Trophoblast cell (in vitro differentiated cells and primary cell): ENCODE measurements at regions not wholly inside any gene's neighbourhood (a gene's known extent, or its start where the extent isn't known, plus 50 kb on each side); places are given as distances from the start of the nearest gene placed in this dataset.

Experiments used
- DNase-seq, 2 donors: peaks; one replicate each; pipeline ENCODE4 v3.0.0-alpha.2; 2016
- H2AFZ ChIP-seq: 2 replicates; pipeline ENCODE4 v1.6.1; 2013; ENCODE audit warnings: low read length, moderate library complexity, mild to moderate bottlenecking; ENCODE audit not compliant: insufficient read depth, poor library complexity
- H2AK5ac ChIP-seq: 2 replicates; pipeline ENCODE4 v1.6.1; 2013; ENCODE audit warnings: mild to moderate bottlenecking, low read length
- H2BK120ac ChIP-seq: 2 replicates; pipeline ENCODE4 v1.6.1; 2013; ENCODE audit warnings: low read length, mild to moderate bottlenecking, moderate library complexity; ENCODE audit not compliant: insufficient read depth, poor library complexity
- H2BK12ac ChIP-seq: 2 replicates; pipeline ENCODE4 v1.6.1; 2013; ENCODE audit warnings: mild to moderate bottlenecking, low read length, moderate library complexity
- H2BK5ac ChIP-seq: 2 replicates; pipeline ENCODE4 v1.6.1; 2013; ENCODE audit warnings: low read length, low read depth, moderate library complexity, mild to moderate bottlenecking; ENCODE audit not compliant: poor library complexity
- H3K14ac ChIP-seq: 2 replicates; pipeline ENCODE4 v1.6.1; 2013; ENCODE audit warnings: mild to moderate bottlenecking, low read length
- H3K18ac ChIP-seq: 2 replicates; pipeline ENCODE4 v1.6.1; 2013; ENCODE audit warnings: mild to moderate bottlenecking, low read length
- H3K23ac ChIP-seq: 2 replicates; pipeline ENCODE4 v1.6.1; 2013; ENCODE audit warnings: low read length
- H3K27ac ChIP-seq: 2 replicates; pipeline ENCODE4 v1.5.1; 2013; ENCODE audit warnings: low read depth, mild to moderate bottlenecking, inconsistent platforms, low read length, moderate library complexity
- H3K27me3 ChIP-seq: 2 replicates; pipeline ENCODE4 v1.6.1; 2013; ENCODE audit warnings: inconsistent platforms, mild to moderate bottlenecking, low read length, moderate library complexity; ENCODE audit not compliant: insufficient read depth
- H3K36me3 ChIP-seq, 2 experiments: 1 replicate in 1 of 2; 2 replicates in 1 of 2; pipeline ENCODE4 v1.6.1; 2013; ENCODE audit warnings: low read length in 2 of 2, mild to moderate bottlenecking in 2 of 2, moderate library complexity in 1 of 2; ENCODE audit not compliant: insufficient read depth in 2 of 2, control insufficient read depth in 1 of 2
- H3K4ac ChIP-seq: 2 replicates; pipeline ENCODE4 v1.6.1; 2013; ENCODE audit warnings: low read depth, mild to moderate bottlenecking, low read length, moderate library complexity
- H3K4me1 ChIP-seq, 2 experiments: 1 replicate in 1 of 2; 2 replicates in 1 of 2; pipeline ENCODE4 v1.6.1; 2013; ENCODE audit warnings: low read length in 2 of 2, mild to moderate bottlenecking in 2 of 2, moderate library complexity in 1 of 2; ENCODE audit not compliant: insufficient read depth in 2 of 2, control insufficient read depth in 1 of 2
- H3K4me2 ChIP-seq: 2 replicates; pipeline ENCODE4 v1.6.1; 2013; ENCODE audit warnings: inconsistent platforms, mild to moderate bottlenecking, low read length, moderate library complexity
- H3K4me3 ChIP-seq: 2 replicates; pipeline ENCODE4 v1.5.1; 2013; ENCODE audit warnings: mild to moderate bottlenecking, low read depth, low read length, inconsistent platforms
- H3K79me1 ChIP-seq: one replicate; pipeline ENCODE4 v1.6.1; 2013; ENCODE audit warnings: low read length
- H3K79me2 ChIP-seq: 2 replicates; pipeline ENCODE4 v1.6.1; 2013; ENCODE audit warnings: low read length, mild to moderate bottlenecking; ENCODE audit not compliant: control insufficient read depth, insufficient read depth, poor library complexity
- H3K9ac ChIP-seq: 2 replicates; pipeline ENCODE4 v1.6.1; 2013; ENCODE audit warnings: mild to moderate bottlenecking, low read length
- H3K9me3 ChIP-seq: 2 replicates; pipeline ENCODE4 v1.6.1; 2013; ENCODE audit warnings: low read depth, mild to moderate bottlenecking, control low read depth, inconsistent platforms, low read length; ENCODE audit not compliant: insufficient read depth
- H4K12ac ChIP-seq: 2 replicates; pipeline ENCODE4 v1.6.1; 2013; ENCODE audit warnings: low read depth, mild to moderate bottlenecking, low read length, moderate library complexity
- H4K8ac ChIP-seq: 2 replicates; pipeline ENCODE4 v1.6.1; 2013; ENCODE audit warnings: low read depth, mild to moderate bottlenecking, low read length, moderate library complexity
- H4K91ac ChIP-seq: one replicate; pipeline ENCODE4 v1.6.1; 2013; ENCODE audit warnings: low read depth, mild to moderate bottlenecking, low read length, moderate library complexity
- WGBS: extraction: QIAGEN DNeasy Blood & Tissue Kit; methylation state at CpG from one replicate; pipeline ENCODE4 v1.1.7; 2013; ENCODE audit warnings: missing lambda C conversion rate; ENCODE audit not compliant: insufficient read length, insufficient coverage; ENCODE audit errors: extremely low coverage; 5-methylcytosine and 5-hydroxymethylcytosine counted together

GRCh38 chr2:161077367-161078210 lies 82.6 kb upstream of the TANK start:
- H2AFZ ChIP-seq = no peak overlapping the region
- no CpG with 5 or more reads among the region's 5 CpGs for WGBS

GRCh38 chr2:161078211-161078539 lies 82.1 kb upstream of the TANK start:
- no peaks in the 10 kb centered on the region for H3K4me1 ChIP-seq
- H4K12ac ChIP-seq = no peak overlapping the region
- no peak overlapping the region for H3K4ac ChIP-seq
- no peaks in the 10 kb centered on the region for H3K9me3 ChIP-seq
- no peak overlapping the region for H3K4me3 ChIP-seq
- no peaks in the 10 kb centered on the region for H3K36me3 ChIP-seq
- no peak overlapping the region for H3K18ac ChIP-seq
- WGBS = no CpG with 5 or more reads among the region's 2 CpGs
- H3K27me3 ChIP-seq = no peaks in the 10 kb centered on the region
- no peak overlapping the region for H2BK5ac ChIP-seq
- no peak overlapping the region for H2BK120ac ChIP-seq
- DNase-seq = no peak
- H2AFZ ChIP-seq = no peak overlapping the region
- no peaks in the 10 kb centered on the region for H3K79me2 ChIP-seq
- H3K27ac ChIP-seq = no peak overlapping the region
- H4K8ac ChIP-seq = no peak overlapping the region
- no peak overlapping the region for H3K9ac ChIP-seq
- H3K79me1 ChIP-seq = no peaks in the 10 kb centered on the region
- H2AK5ac ChIP-seq = no peak overlapping the region
- no peak overlapping the region for H4K91ac ChIP-seq
- H3K14ac ChIP-seq = no peak overlapping the region
- H3K4me2 ChIP-seq = no peak overlapping the region
- H3K23ac ChIP-seq = no peak overlapping the region
- no peak overlapping the region for H2BK12ac ChIP-seq

More at GRCh38 chr2:161077367-161078210, 82.6 kb upstream of the TANK start:
- no peaks in the 10 kb centered on the region for H3K36me3 ChIP-seq
- peak in 1 of 2 donors; percentile 38 for DNase-seq
- no peaks in the 10 kb centered on the region for H3K4me1 ChIP-seq
- H3K18ac ChIP-seq = no peak overlapping the region
- H3K4me2 ChIP-seq = no peak overlapping the region
- no peak overlapping the region for H4K12ac ChIP-seq
- H3K27ac ChIP-seq = no peak overlapping the region
- no peak overlapping the region for H4K91ac ChIP-seq
- no peak overlapping the region for H2AK5ac ChIP-seq
- H3K4ac ChIP-seq = no peak overlapping the region
- H3K79me1 ChIP-seq = no peaks in the 10 kb centered on the region
- no peak overlapping the region for H3K14ac ChIP-seq
- no peak overlapping the region for H3K4me3 ChIP-seq
- no peaks in the 10 kb centered on the region for H3K79me2 ChIP-seq
- no peak overlapping the region for H3K9ac ChIP-seq
- H2BK12ac ChIP-seq = no peak overlapping the region
- H2BK5ac ChIP-seq = no peak overlapping the region
- no peak overlapping the region for H4K8ac ChIP-seq
- H3K23ac ChIP-seq = no peak overlapping the region
- H2BK120ac ChIP-seq = no peak overlapping the region
- no peaks in the 10 kb centered on the region for H3K9me3 ChIP-seq
- no peaks in the 10 kb centered on the region for H3K27me3 ChIP-seq

GRCh38 chr2:161085149-161085548 lies 75.1 kb upstream of the TANK start:
- Histone ChIP-seq H3K4me1 (no peaks in the 10 kb centered on the region), H3K79me2 (no peaks in the 10 kb centered on the region), H2BK5ac (no peak overlapping the region), H3K4me2 (no peak overlapping the region), H3K79me1 (no peaks in the 10 kb centered on the region), H4K12ac (no peak overlapping the region), H3K27ac (no peak overlapping the region), H2BK12ac (no peak overlapping the region), H3K23ac (no peak overlapping the region), H3K27me3 (no peaks in the 10 kb centered on the region), H3K14ac (no peak overlapping the region), H2AFZ (no peak overlapping the region), H3K4me3 (no peak overlapping the region), H3K4ac (no peak overlapping the region), H3K36me3 (no peaks in the 10 kb centered on the region), H2BK120ac (no peak overlapping the region), H4K8ac (no peak overlapping the region), H3K18ac (no peak overlapping the region), H4K91ac (no peak overlapping the region), H3K9me3 (no peaks in the 10 kb centered on the region), H3K9ac (no peak overlapping the region), H2AK5ac (no peak overlapping the region)
- WGBS = no CpG with 5 or more reads among the region's 2 CpGs
- DNase-seq = no peak

- Histone ChIP-seq H3K4me1 (no peaks in the 10 kb centered on the region), H3K9me3 (no peaks in the 10 kb centered on the region), H2BK12ac (no peak overlapping the region), H3K79me2 (no peaks in the 10 kb centered on the region), H2AK5ac (no peak overlapping the region), H3K4me3 (no peak overlapping the region), H3K4me2 (no peak overlapping the region), H3K36me3 (no peaks in the 10 kb centered on the region), H4K91ac (no peak overlapping the region), H3K79me1 (no peaks in the 10 kb centered on the region), H3K23ac (no peak overlapping the region), H3K4ac (no peak overlapping the region), H3K27me3 (no peaks in the 10 kb centered on the region), H3K18ac (no peak overlapping the region), H3K9ac (no peak overlapping the region), H2AFZ (no peak overlapping the region), H2BK120ac (no peak overlapping the region), H4K8ac (no peak overlapping the region), H3K14ac (no peak overlapping the region), H2BK5ac (no peak overlapping the region), H3K27ac (no peak overlapping the region), H4K12ac (no peak overlapping the region)
- DNase-seq = no peak
- WGBS = no CpG with 5 or more reads among the region's 4 CpGs
Measured at GRCh38 chr2:161088658-161089350, 71.4 kb upstream of the TANK start.
